ENCODE measurements at regions not wholly inside any gene's neighbourhood (a gene's known extent, or its start where the extent isn't known, plus 50 kb on each side); places are given as distances from the start of the nearest gene placed in this dataset.

GRCh38 chr3:95280711-95281352, 1218.0 kb downstream of the NSUN3 start:
- TF ChIP-seq POLR2A (IDR thresholded peaks at IDR 0.05) (no peak), CTCF (IDR thresholded peaks at IDR 0.05) (no peak)

All from body of pancreas (tissue), 4 donors.